SU-DHL-6 (cell line): ENCODE measurements at regions not wholly inside any gene's neighbourhood (a gene's known extent, or its start where the extent isn't known, plus 50 kb on each side); places are given as distances from the start of the nearest gene placed in this dataset.
"Not testable (repeated sequence)": the region's sequence is repeated elsewhere in the genome, so short reads cannot be mapped to it uniquely, and the experiment has no call there.

ENCODE experiments used
- H2AFZ ChIP-seq: fragments of 200-600 bp; sonication (generic); 2 replicates; pipeline ENCODE4 v1.6.1; 2014; ENCODE audit warnings: low read depth, mild to moderate bottlenecking, moderate library complexity, mixed read lengths, antibody characterized with exemption, low read length; ENCODE audit not compliant: severe bottlenecking
- H3F3A ChIP-seq: fragments of 200-600 bp; shearing (Covaris generic); 2 replicates; pipeline ENCODE4 v1.6.0; 2016; ENCODE audit warnings: antibody characterized with exemption, mild to moderate bottlenecking; ENCODE audit not compliant: insufficient read depth
- H3K27ac ChIP-seq: fragments of 200-600 bp; sonication (generic); 2 replicates; pipeline ENCODE4 v1.5.1; 2016; ENCODE audit warnings: low read depth, mild to moderate bottlenecking, low read length, moderate library complexity, mixed read lengths
- H3K27me3 ChIP-seq: fragments of 200-600 bp; sonication (generic), shearing (Covaris generic); 2 replicates; pipeline ENCODE4 v1.6.0; 2014; ENCODE audit warnings: mild to moderate bottlenecking, low read length
- H3K36me3 ChIP-seq: fragments of 200-600 bp; sonication (generic); 2 replicates; pipeline ENCODE4 v1.6.1; 2014; ENCODE audit warnings: mild to moderate bottlenecking, low read length, mixed read lengths
- H3K4me2 ChIP-seq: fragments of 300-600, 200-600 bp; shearing (Covaris generic), sonication (generic); 2 replicates; pipeline ENCODE4 v1.6.0; 2014; ENCODE audit warnings: low read length, low read depth, mild to moderate bottlenecking; ENCODE audit not compliant: poor library complexity, severe bottlenecking
- H3K4me3 ChIP-seq: fragments of 200-600 bp; sonication (generic); 2 replicates; pipeline ENCODE4 v1.5.1; 2014; ENCODE audit warnings: antibody characterized with exemption, low read length, mild to moderate bottlenecking, mixed read lengths; ENCODE audit not compliant: insufficient read depth, poor library complexity, severe bottlenecking
- H3K79me2 ChIP-seq: fragments of 200-600 bp; sonication (generic); 2 replicates; pipeline ENCODE4 v1.6.1; 2014; ENCODE audit warnings: mild to moderate bottlenecking, low read length, moderate library complexity; ENCODE audit not compliant: insufficient read depth
- H3K9ac ChIP-seq: fragments of 200-600 bp; sonication (generic); 2 replicates; pipeline ENCODE4 v1.7.0; 2014; ENCODE audit warnings: mild to moderate bottlenecking, low read length
- H3K9me2 ChIP-seq: fragments of 200-600 bp; sonication (generic); replicated peaks from 2 replicates; pipeline ENCODE4 v1.6.1; 2014; ENCODE audit warnings: low read length; ENCODE audit not compliant: insufficient read depth
- H3K9me3 ChIP-seq: fragments of 200-600 bp; sonication (generic); 2 replicates; pipeline ENCODE4 v1.6.1; 2014; ENCODE audit warnings: low read length, mixed read lengths; ENCODE audit not compliant: insufficient read depth
- H4K20me1 ChIP-seq: fragments of 200-600 bp; sonication (generic); 2 replicates; pipeline ENCODE4 v1.6.1; 2014; ENCODE audit warnings: low read depth, mild to moderate bottlenecking, antibody characterized with exemption, low read length, moderate library complexity, mixed read lengths
- CTCF ChIP-seq: fragments of 200-600 bp; sonication (generic); IDR thresholded peaks from one replicate; pipeline ENCODE4 v1.5.1; 2017; ENCODE audit warnings: antibody characterized with exemption, mild to moderate bottlenecking, low read length, moderate library complexity; ENCODE audit not compliant: insufficient read depth, poor library complexity, severe bottlenecking
- EZH2phosphoT487 ChIP-seq: fragments of 200-600 bp; sonication (generic), shearing (Covaris generic); conservative IDR thresholded peaks from 2 replicates; pipeline ENCODE4 v1.6.1; 2018; ENCODE audit warnings: mild to moderate bottlenecking, antibody characterized with exemption, low read length, moderate library complexity, mixed read lengths

GRCh38 chr15:84111575-84111974 is 124.0 kb upstream of the GOLGA6L4 start:
- H3K9ac ChIP-seq: no peak overlapping the region
- no peak overlapping the region for H3K4me3 ChIP-seq
- H2AFZ ChIP-seq: no peak overlapping the region
- no peaks in the 10 kb centered on the region for H3K27me3 ChIP-seq
- no peak overlapping the region for H3K27ac ChIP-seq
- no peaks in the 10 kb centered on the region for H3K36me3 ChIP-seq
- no peaks in the 10 kb centered on the region for H4K20me1 ChIP-seq
- no peaks in the 10 kb centered on the region for H3K79me2 ChIP-seq
- H3K9me3 ChIP-seq: no peaks in the 10 kb centered on the region
- H3F3A ChIP-seq: no peaks in the 10 kb centered on the region
- TF ChIP-seq EZH2phosphoT487: no peak
- TF ChIP-seq CTCF: no peak
- no peak overlapping the region for H3K4me2 ChIP-seq
- no peaks in the 10 kb centered on the region for H3K9me2 ChIP-seq

GRCh38 chr15:84112025-84112424 is 123.5 kb upstream of the GOLGA6L4 start:
- Histone ChIP-seq H3K27ac (no peak overlapping the region), H3K9me3 (no peaks in the 10 kb centered on the region), H3K4me3 (no peak overlapping the region), H3K9me2 (no peaks in the 10 kb centered on the region), H3K4me2 (no peak overlapping the region), H3K9ac (no peak overlapping the region), H2AFZ (no peak overlapping the region), H3F3A (no peaks in the 10 kb centered on the region), H3K27me3 (no peaks in the 10 kb centered on the region), H3K36me3 (no peaks in the 10 kb centered on the region), H4K20me1 (no peaks in the 10 kb centered on the region), H3K79me2 (no peaks in the 10 kb centered on the region)
- no peak for TF ChIP-seq EZH2phosphoT487
- no peak for TF ChIP-seq CTCF

- H3K36me3 ChIP-seq: no peaks in the 10 kb centered on the region
Observed at GRCh38 chr15:84113919-84114318, 121.7 kb upstream of the GOLGA6L4 start.

GRCh38 chr15:84114680-84115079 is 120.9 kb upstream of the GOLGA6L4 start:
- H3F3A ChIP-seq, H3K4me3 ChIP-seq, H3K9me3 ChIP-seq, H3K27ac ChIP-seq, H3K9ac ChIP-seq, H4K20me1 ChIP-seq, H3K36me3 ChIP-seq, H2AFZ ChIP-seq, H3K4me2 ChIP-seq, H3K79me2 ChIP-seq, H3K27me3 ChIP-seq, H3K9me2 ChIP-seq: not testable (repeated sequence)

More at GRCh38 chr15:84113919-84114318, 121.7 kb upstream of the GOLGA6L4 start:
- TF ChIP-seq CTCF (no peak), EZH2phosphoT487 (no peak)
- no peaks in the 10 kb centered on the region for H3F3A ChIP-seq
- H3K4me2 ChIP-seq: no peak overlapping the region
- no peaks in the 10 kb centered on the region for H3K9me2 ChIP-seq
- H2AFZ ChIP-seq: no peak overlapping the region
- H3K27ac ChIP-seq: no peak overlapping the region
- H3K4me3 ChIP-seq: no peak overlapping the region
- no peaks in the 10 kb centered on the region for H4K20me1 ChIP-seq
- H3K9me3 ChIP-seq: no peaks in the 10 kb centered on the region
- no peaks in the 10 kb centered on the region for H3K79me2 ChIP-seq
- H3K9ac ChIP-seq: no peak overlapping the region
- H3K27me3 ChIP-seq: no peaks in the 10 kb centered on the region

GRCh38 chr15:84119351-84119750 is 116.2 kb upstream of the GOLGA6L4 start:
- H3K27me3 ChIP-seq: not testable (repeated sequence)

GRCh38 chr15:84120903-84121302 is 114.7 kb upstream of the GOLGA6L4 start:
- H3K4me3 ChIP-seq, H3K27ac ChIP-seq: not testable (repeated sequence)

More at GRCh38 chr15:84119351-84119750, 116.2 kb upstream of the GOLGA6L4 start:
- not testable (repeated sequence) for H3K4me2 ChIP-seq, H3K9me2 ChIP-seq, H3K9me3 ChIP-seq, H3K79me2 ChIP-seq, H4K20me1 ChIP-seq, H3K36me3 ChIP-seq, H3K9ac ChIP-seq, H2AFZ ChIP-seq, H3F3A ChIP-seq, H3K4me3 ChIP-seq, H3K27ac ChIP-seq

More at GRCh38 chr15:84120903-84121302, 114.7 kb upstream of the GOLGA6L4 start:
- not testable (repeated sequence) for H3K9me2 ChIP-seq, H3K79me2 ChIP-seq, H3K9me3 ChIP-seq, H3K9ac ChIP-seq, H4K20me1 ChIP-seq, H3K27me3 ChIP-seq, H3K4me2 ChIP-seq, H2AFZ ChIP-seq, H3K36me3 ChIP-seq, H3F3A ChIP-seq
